K562 (cell line): ENCODE measurements at regions not wholly inside any gene's neighbourhood (a gene's known extent, or its start where the extent isn't known, plus 50 kb on each side); places are given as distances from the start of the nearest gene placed in this dataset.
A peak's percentile ranks its signal among the peaks of the same experiment; 100 is the strongest.

Source experiments
- CREB5 ChIP-seq: fragments of 250-450 bp; sonication (Bioruptor Pico); IDR thresholded peaks from 2 replicates; pipeline ENCODE4 v1.5.0; 2020; ENCODE audit warnings: mild to moderate bottlenecking
- DMBX1 ChIP-seq: fragments of 250-450 bp; sonication (Bioruptor Pico); IDR thresholded peaks from 2 replicates; pipeline ENCODE4 v1.8.0; 2022; ENCODE audit warnings: inconsistent platforms, mild to moderate bottlenecking, moderate library complexity, borderline replicate concordance
- FOSL1 ChIP-seq: fragments of 200-800 bp; sonication (Bioruptor generic); conservative IDR thresholded peaks from 2 replicates; pipeline ENCODE4 v1.6.1; 2016; ENCODE audit warnings: missing genetic modification characterization, missing compliant biosample characterization
- RFX5 ChIP-seq: IDR thresholded peaks from 2 replicates; pipeline ENCODE4 v1.6.1; 2011; ENCODE audit warnings: low read depth, mild to moderate bottlenecking, improper control_type of control experiment, low read length
- SMARCA4 ChIP-seq: fragments of 450-650 bp; IDR thresholded peaks from 2 replicates; pipeline ENCODE4 v1.6.1; 2016
- ZNF592 ChIP-seq: fragments of 450-650 bp; IDR thresholded peaks from 2 replicates; pipeline ENCODE4 v1.6.1; 2017; ENCODE audit warnings: antibody characterized with exemption, mild to moderate bottlenecking
- TF ChIP-seq, protein P1 (sequence below), 2 experiments: fragments of 450-650 bp in 1 of 2; sonication (generic) in 1 of 2; formaldehyde crosslinking in 1 of 2; IDR thresholded peaks in 1 of 2; conservative IDR thresholded peaks in 1 of 2; 2 replicates each; pipeline versions ENCODE4 v1.6.1 to v1.8.1; 2016 to 2023; ENCODE audit warnings: mild to moderate bottlenecking in 2 of 2, moderate library complexity in 2 of 2, inconsistent platforms in 1 of 2, missing genetic modification reagents in 1 of 2
- TF ChIP-seq, protein P2 (sequence below): fragments of 450-650 bp; IDR thresholded peaks from 2 replicates; pipeline ENCODE4 v1.6.1; 2016

DNA sequence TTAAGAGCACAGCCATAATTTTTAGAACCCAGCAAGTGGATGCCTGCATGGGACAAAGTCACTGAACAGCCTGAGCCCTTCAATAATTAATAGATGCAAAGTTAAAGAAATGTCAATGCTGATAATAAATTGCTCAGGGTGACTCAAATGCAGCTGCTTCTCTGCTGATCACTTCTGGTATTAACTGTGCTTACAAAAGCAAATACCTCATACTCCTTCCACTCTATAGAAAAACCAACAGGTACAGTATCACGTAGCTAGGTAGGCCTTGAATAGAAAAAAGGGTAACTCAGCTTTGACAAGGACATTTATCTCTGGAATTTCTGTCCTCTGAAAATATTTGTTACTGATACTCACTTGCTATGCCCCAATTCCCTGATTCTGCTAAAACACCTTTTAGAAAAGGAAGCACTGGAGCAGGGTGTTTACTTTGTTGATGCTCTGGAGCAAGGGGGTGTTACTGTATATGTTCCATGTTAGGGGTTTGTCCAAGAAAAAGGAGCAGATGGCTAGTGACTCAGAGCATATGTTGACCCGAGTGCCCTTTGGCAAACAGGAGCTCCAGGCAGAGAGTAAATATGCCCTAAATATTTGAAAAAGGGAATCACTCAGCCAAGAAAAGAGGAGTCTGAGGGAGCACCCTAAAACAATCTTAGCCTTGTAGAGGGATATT lies 59.1 kb upstream of the RTN4 start (continued):
- TF ChIP-seq, protein P1, sequence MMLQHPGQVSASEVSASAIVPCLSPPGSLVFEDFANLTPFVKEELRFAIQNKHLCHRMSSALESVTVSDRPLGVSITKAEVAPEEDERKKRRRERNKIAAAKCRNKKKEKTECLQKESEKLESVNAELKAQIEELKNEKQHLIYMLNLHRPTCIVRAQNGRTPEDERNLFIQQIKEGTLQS (IDR thresholded peaks at IDR 0.05), result peak; percentile 54; the same call in 1 of the 2 replicates
- TF ChIP-seq, protein P1 (CRISPR knock-in tag; conservative IDR thresholded peaks at IDR 0.05), result no peak
- TF ChIP-seq SMARCA4 (peak; percentile 32; the same call in 1 of the 2 replicates), CREB5 (CRISPR knock-in tag) (no peak), FOSL1 (tag) (peak; percentile 68), DMBX1 (peak; percentile 46; the same call in 1 of the 2 replicates), RFX5 (no peak), ZNF592 (peak; percentile 78)
- TF ChIP-seq, protein P2, sequence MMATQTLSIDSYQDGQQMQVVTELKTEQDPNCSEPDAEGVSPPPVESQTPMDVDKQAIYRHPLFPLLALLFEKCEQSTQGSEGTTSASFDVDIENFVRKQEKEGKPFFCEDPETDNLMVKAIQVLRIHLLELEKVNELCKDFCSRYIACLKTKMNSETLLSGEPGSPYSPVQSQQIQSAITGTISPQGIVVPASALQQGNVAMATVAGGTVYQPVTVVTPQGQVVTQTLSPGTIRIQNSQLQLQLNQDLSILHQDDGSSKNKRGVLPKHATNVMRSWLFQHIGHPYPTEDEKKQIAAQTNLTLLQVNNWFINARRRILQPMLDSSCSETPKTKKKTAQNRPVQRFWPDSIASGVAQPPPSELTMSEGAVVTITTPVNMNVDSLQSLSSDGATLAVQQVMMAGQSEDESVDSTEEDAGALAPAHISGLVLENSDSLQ, result peak; percentile 35
